HG02938 (cell line): ENCODE measurements at regions not wholly inside any gene's neighbourhood (a gene's known extent, or its start where the extent isn't known, plus 50 kb on each side); places are given as distances from the start of the nearest gene placed in this dataset.
"Not testable (repeated sequence)": the region's sequence is repeated elsewhere in the genome, so short reads cannot be mapped to it uniquely, and the experiment has no call there.

Experiments used
- ATAC-seq: cut with Tn5 transposase; IDR thresholded peaks from one replicate; pipeline ENCODE4 v1.9.1; 2021; ENCODE audit warnings: mild to moderate bottlenecking, moderate library complexity; ENCODE audit not compliant: unreplicated experiment

- no peak for ATAC-seq
These were observed 593.0 kb downstream of the FRK start for GRCh38 chr6:115467726-115468125.

GRCh38 chr6:115460913-115461312 lies 599.8 kb downstream of the FRK start:
- no peak for ATAC-seq

GRCh38 chr6:115456848-115457247 lies 603.8 kb downstream of the FRK start:
- no peak for ATAC-seq

GRCh38 chr6:115443825-115444478 lies 616.7 kb downstream of the FRK start:
- no peak for ATAC-seq

- no peak for ATAC-seq
These were observed 618.4 kb downstream of the FRK start for GRCh38 chr6:115442323-115442722.

- no peak for ATAC-seq
These were observed 619.0 kb downstream of the FRK start for GRCh38 chr6:115441651-115442050.

GRCh38 chr6:115415378-115415777 lies 645.3 kb downstream of the FRK start:
- no peak for ATAC-seq

GRCh38 chr6:115414916-115415315 lies 645.8 kb downstream of the FRK start:
- not testable (repeated sequence) for ATAC-seq

GRCh38 chr6:115411756-115412155 lies 648.9 kb downstream of the FRK start:
- no peak for ATAC-seq

GRCh38 chr6:115404446-115404845 lies 656.2 kb downstream of the FRK start:
- no peak for ATAC-seq

- ATAC-seq = no peak
These were observed 662.1 kb downstream of the FRK start for GRCh38 chr6:115398607-115399006.

GRCh38 chr6:115396112-115396906 lies 664.4 kb downstream of the FRK start:
- ATAC-seq = no peak

- no peak for ATAC-seq
These were observed 666.9 kb downstream of the FRK start for GRCh38 chr6:115393821-115394220.

- no peak for ATAC-seq
These were observed 690.5 kb downstream of the FRK start for GRCh38 chr6:115370202-115370601.

- ATAC-seq = no peak
These were observed 694.9 kb downstream of the FRK start for GRCh38 chr6:115365783-115366182.

GRCh38 chr6:115363379-115363778 lies 697.3 kb downstream of the FRK start:
- ATAC-seq = peak; percentile 81

- peak; percentile 61 for ATAC-seq
These were observed 698.5 kb downstream of the FRK start for GRCh38 chr6:115362234-115362633.

GRCh38 chr6:115360602-115361325 lies 699.9 kb downstream of the FRK start:
- no peak for ATAC-seq

GRCh38 chr6:115358616-115359015 lies 702.1 kb downstream of the FRK start:
- no peak for ATAC-seq

GRCh38 chr6:115356371-115356770 lies 704.3 kb downstream of the FRK start:
- ATAC-seq = no peak

GRCh38 chr6:115323001-115323400 lies 737.7 kb downstream of the FRK start:
- no peak for ATAC-seq

GRCh38 chr6:115319823-115320222 lies 740.9 kb downstream of the FRK start:
- no peak for ATAC-seq
